HL-60 (cell line): ENCODE measurements at regions not wholly inside any gene's neighbourhood (a gene's known extent, or its start where the extent isn't known, plus 50 kb on each side); places are given as distances from the start of the nearest gene placed in this dataset.

Source experiments
- GABPA ChIP-seq: IDR thresholded peaks from 2 replicates; pipeline ENCODE4 v1.6.1; 2012; ENCODE audit warnings: low read depth
- POLR2AphosphoS5 ChIP-seq: IDR thresholded peaks from 2 replicates; pipeline ENCODE4 v1.6.1; 2012; ENCODE audit warnings: low read depth
- TF ChIP-seq, protein P1 (sequence below): IDR thresholded peaks from one replicate; pipeline ENCODE4 v1.5.1; 2011; ENCODE audit warnings: low read length, control low read depth, inconsistent platforms; ENCODE audit not compliant: insufficient read depth

DNA sequence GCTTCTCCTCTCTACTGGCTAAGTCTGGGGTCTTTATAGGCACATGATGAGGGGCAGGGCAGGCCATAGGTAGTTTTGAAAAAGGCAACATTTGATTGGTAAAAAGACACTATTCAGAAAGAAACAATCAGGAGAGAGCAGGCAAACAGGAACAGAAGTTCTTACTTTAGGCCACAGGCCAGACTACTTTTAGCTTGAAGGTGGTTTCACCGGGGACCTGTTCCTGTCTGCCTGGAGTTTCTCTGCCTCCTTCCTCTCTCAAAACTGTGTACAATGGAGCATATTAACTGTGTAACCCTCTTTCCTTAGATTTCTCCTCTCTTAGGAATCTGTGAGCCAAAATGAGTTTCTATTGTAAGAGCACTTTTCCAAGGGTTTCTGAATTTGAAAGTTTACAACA is 167.9 kb upstream of the AVPR1A start:
- TF ChIP-seq, protein P1, sequence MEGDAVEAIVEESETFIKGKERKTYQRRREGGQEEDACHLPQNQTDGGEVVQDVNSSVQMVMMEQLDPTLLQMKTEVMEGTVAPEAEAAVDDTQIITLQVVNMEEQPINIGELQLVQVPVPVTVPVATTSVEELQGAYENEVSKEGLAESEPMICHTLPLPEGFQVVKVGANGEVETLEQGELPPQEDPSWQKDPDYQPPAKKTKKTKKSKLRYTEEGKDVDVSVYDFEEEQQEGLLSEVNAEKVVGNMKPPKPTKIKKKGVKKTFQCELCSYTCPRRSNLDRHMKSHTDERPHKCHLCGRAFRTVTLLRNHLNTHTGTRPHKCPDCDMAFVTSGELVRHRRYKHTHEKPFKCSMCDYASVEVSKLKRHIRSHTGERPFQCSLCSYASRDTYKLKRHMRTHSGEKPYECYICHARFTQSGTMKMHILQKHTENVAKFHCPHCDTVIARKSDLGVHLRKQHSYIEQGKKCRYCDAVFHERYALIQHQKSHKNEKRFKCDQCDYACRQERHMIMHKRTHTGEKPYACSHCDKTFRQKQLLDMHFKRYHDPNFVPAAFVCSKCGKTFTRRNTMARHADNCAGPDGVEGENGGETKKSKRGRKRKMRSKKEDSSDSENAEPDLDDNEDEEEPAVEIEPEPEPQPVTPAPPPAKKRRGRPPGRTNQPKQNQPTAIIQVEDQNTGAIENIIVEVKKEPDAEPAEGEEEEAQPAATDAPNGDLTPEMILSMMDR, result no peak
- TF ChIP-seq GABPA, result no peak
- TF ChIP-seq POLR2AphosphoS5, result no peak
